ENCODE measurements at regions not wholly inside any gene's neighbourhood (a gene's known extent, or its start where the extent isn't known, plus 50 kb on each side); places are given as distances from the start of the nearest gene placed in this dataset.
"Not testable (repeated sequence)": the region's sequence is repeated elsewhere in the genome, so short reads cannot be mapped to it uniquely, and the experiment has no call there.

- no peak for DNase-seq (ENCODE audit: low read depth)
These were observed 70.1 kb downstream of the ZNF330 start for GRCh38 chr4:141290771-141291170.

GRCh38 chr4:141294306-141294705 is 73.6 kb downstream of the ZNF330 start:
- no peak for DNase-seq (ENCODE audit: low read depth)

DNA sequence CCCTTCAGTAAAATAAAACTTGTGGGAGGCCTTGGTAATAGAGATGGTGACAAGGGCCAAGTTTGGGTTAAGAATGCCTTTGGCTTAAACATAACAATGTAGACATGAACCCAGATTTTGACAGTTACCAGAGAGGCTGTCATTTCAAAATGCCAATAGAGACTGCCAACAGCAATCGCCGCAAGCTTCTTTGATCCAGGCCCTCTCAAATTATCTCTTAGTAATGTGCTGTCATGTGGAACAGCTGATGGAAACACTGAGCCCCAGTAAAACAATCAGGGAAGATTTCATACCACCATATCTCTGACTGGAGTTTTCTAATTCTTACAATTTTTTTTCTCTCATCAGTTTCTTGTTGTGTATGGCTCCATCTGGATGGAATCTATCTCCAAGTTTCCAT is 80.5 kb downstream of the ZNF330 start:
- no peak for DNase-seq (ENCODE audit: low read depth)

- no peak for DNase-seq (ENCODE audit: low read depth)
These were observed 82.2 kb downstream of the ZNF330 start for GRCh38 chr4:141302924-141303323.

GRCh38 chr4:141304346-141304745 is 83.7 kb downstream of the ZNF330 start:
- no peak for DNase-seq (ENCODE audit: low read depth)

- DNase-seq (ENCODE audit: low read depth) = no peak
These were observed 85.6 kb downstream of the ZNF330 start for GRCh38 chr4:141306331-141306730.

DNA sequence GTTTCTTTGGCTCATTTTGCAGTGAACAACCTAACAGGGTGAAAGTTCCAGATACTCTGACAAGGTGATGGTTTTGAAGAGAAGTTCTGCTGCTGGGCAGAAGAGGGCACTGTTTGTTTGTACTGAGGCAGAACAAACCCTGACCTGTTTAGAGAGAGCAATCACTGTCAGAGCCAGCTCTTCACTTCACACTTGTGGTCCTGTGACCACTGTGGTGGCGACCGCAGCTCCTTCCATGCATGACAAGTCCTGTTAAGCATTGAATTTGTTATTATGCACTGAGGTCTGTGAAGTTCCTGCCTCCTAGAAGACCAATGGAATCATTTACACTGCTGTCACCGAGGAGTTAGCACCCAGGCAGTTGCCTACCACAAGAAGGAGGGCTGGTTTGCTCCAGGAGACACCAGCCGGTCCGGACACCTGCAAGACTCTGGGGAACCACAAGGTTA is 86.6 kb downstream of the ZNF330 start:
- DNase-seq (ENCODE audit: low read depth) = peak; percentile 45

DNA sequence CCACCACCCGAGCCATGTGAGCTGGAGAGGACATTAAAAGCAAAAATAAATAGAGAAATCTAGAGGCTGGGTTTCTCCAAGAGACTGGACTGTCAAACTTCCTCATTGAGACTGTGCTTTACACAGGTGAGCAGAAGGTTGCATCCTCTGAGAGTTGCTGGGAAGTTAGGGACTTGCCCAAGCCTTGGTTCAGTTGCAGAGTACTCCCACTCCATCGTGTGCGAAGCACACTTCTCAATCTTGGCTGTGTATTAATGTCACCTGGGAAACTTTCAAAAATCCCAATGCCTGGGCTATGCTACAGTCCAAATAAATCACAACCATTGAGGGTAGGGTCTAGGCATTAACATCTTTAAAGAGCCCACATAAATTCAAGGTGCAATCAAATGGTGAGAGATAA is 89.2 kb downstream of the ZNF330 start:
- DNase-seq (ENCODE audit: low read depth) = no peak

DNA sequence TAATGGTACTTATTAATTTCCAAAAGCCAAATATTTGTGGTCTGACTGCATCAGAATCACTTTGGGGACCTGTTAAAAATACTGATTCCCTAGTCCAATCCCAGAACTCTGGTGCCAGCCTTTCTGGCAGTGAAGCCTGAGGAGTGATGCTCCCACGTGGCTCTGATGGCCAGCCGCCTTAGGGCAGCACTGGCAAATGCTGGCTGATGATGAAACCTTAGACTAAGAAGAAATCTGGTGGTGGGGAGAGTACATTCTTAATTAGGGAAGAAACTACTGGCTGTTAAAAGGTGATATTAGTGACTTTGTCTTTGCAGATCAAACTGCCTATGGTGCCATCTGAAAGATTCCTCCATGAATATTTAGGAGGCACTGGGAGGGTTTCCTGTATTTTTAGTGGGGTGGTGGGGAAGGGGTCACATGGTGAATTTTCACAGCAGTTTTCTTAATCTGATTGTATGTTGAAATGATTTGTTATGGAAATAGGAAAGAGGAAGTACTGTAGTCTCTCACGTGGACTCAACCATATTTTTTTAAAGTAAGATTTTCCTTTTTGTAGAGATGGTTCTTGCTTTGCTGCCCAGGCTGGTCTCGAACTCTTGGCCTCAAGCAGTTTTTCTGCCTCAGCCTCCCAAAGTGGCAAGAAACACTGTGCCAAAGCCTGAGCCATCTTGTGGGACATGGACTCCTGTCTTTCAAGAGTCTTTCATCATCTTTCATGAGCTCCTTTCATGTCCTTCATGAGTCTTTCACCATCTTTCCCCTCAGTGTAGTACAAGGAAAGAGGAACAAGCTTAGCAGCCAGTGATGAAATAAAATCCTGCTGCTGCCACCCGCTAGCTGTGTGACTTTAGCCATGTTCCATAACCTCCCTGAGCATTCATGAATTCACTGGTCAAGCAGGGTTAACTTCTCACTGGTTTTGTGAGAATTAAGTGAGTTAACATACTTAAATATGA is 90.8 kb downstream of the ZNF330 start:
- no peak for DNase-seq (ENCODE audit: low read depth)

DNA sequence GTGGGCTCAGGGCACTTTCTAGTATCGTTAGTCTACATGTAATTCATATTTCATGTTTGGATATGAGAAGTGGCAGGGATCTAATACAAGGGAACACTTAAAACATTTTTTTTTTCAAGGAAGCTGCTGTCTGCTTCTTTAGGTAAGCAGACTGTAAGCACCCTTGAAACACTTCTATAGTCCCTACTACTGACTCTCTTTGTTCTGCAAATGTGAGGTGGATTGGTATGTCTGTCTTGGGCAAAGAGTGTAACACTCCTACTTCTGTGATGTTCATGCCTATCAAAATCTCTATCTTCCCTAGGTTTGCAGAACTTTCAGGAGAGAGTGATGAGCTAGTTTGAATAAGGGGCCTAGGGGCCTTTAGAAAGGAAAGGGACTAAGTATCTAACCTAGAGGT is 93.9 kb downstream of the ZNF330 start:
- no peak for DNase-seq (ENCODE audit: low read depth)

GRCh38 chr4:141328560-141329173 is 108.0 kb downstream of the ZNF330 start:
- DNase-seq (ENCODE audit: low read depth) = no peak

GRCh38 chr4:141329174-141329569 is 108.5 kb downstream of the ZNF330 start:
- DNase-seq (ENCODE audit: low read depth) = no peak

GRCh38 chr4:141330616-141331015 is 109.9 kb downstream of the ZNF330 start:
- DNase-seq (ENCODE audit: low read depth) = no peak

DNA sequence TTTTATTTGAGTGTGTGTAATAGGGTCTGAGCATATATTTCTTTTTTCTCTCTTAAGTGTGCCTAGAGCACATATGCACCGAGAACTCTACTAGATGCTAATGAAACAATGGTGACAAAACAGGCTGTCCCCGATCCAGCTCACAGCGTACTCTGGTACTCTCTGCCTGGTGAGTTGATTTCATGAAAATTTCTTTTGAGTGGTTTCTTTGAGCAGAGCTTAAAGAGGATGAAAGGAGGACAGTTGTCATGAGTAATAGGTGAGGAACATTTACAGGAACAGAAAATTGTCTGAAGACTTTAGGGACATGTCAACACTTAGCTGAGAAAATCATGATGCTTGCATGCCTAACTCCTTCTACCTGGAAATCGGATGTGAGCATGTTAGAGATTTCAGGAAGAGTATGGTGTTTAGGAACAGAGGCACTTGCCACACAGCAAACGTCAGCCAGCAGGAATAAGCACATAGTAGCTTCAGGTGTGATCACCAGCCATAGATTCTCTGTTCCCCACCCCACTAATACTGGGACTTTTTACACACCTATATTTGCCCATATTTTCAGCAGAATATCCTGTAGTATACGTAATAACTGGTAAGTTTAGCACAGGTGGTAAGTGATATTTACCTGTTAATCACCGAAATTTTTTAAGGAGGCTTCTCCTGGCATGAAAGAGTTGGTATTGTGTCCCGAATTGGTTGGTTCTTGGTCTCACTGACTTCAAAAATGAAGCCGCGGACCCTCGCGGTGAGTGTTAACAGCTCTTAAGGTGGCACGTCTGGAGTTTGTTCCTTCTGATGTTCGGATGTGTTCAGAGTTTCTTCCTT is 111.1 kb downstream of the ZNF330 start:
- no peak for DNase-seq (ENCODE audit: low read depth)

- DNase-seq (ENCODE audit: low read depth) = not testable (repeated sequence)
These were observed 111.9 kb downstream of the ZNF330 start for GRCh38 chr4:141332359-141333181.

DNA sequence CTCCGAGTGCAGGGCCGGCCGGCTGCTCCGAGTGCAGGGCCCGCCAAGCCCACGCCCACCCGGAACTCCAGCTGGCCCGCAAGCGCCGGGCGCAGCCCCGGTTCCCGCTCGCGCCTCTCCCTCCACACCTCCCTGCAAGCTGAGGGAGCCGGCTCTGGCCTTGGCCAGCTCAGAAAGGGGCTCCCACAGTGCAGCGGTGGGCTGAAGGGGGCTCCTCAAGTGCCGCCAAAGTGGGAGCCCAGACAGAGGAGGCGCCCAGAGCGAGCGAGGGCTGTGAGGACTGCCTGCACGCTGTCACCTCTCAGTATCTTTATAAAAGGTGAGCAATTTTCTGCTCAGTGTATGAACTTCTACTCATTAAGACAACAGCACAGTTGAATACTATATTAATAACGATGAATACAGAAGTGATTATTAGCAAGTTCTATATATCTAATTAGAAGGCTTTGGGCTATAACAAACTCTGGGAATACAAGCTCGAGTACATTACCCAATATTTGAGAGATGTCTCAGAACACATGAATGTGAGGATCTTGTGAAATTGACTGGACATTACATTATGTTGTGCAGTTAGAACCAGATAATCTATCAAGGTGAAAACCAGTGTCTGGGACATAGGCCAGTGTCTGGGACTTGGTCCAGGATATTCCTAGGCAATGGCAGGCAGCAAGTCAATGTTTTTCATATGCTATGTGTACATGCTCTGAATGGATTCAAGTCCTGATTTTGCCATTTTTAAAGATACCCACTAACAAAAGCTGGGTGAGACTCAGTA is 112.9 kb downstream of the ZNF330 start:
- DNase-seq (ENCODE audit: low read depth) = not testable (repeated sequence)

DNA sequence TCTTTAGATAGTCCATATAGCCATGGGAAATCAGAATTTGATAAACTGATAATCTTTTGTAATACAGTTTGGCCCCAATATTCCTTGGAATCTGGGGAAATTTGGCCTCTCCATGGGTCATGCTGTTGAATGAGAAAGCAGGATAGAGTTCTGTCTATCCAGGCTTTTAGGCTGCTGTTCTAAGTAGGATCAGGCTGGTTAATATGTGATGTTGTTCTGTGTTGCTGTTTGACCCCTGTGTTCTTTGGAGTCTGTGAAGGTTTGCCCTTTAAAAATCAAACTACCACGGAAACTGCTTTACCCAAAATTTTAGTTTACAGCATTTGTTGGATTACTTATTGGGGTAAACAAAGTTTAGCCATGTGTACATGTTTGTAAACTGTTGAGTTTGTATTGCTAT is 114.5 kb downstream of the ZNF330 start:
- DNase-seq (ENCODE audit: low read depth) = no peak

DNA sequence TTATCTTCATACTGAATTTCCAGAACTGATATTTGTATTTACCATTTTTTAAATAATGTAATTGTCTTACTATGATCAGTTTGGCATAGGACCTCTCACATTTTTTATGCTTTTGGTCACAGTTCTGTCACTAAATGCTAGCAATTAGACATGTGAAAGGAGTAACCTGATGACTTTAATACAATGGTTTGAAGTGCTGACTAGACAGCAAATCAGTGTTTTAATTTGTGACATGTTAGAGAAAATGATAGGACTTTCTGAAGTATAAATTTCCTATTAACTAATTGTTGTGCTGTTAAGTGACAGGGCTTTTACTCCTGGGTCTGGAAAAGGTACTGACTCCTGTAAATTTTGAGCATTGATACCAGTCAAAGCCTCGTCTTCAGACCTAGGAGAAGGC is 117.5 kb downstream of the ZNF330 start:
- DNase-seq (ENCODE audit: low read depth) = no peak

DNA sequence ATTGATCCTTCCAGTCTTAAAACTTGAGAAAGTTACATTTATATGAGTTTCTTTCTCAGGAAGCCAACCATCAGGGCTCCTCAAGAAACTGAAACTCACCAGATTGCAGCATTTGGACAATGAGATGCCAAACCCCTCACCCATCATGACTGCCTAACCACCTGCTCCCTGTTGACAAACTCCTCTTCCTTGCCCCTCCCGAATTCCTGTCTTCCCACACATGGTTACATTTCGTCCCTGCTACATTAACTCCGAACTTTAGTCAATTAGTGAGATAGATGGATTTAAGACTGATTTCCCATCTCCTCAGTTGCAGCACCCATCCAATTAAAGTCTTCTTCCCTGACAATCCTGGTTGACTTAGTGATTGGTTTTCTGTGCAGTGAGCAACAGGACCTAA is 118.7 kb downstream of the ZNF330 start:
- DNase-seq (ENCODE audit: low read depth) = no peak

DNA sequence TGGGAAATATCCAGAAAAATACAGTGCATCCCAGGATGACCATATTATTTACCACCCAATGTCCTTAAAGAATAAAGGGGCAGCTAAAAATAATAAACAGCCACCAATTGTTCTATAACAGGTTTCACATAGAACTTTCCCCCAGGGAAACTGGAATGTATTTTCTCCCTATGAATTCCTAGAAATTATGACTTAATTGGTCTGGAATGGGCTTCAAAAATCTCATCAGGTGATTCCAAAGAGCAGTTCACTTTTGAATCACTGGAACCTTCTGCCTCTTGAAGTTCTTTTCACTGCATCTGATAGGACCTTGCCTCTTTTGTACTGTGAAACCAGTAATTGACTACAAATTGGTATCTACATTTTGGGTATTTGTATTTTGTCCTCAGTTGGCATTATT is 119.3 kb downstream of the ZNF330 start:
- DNase-seq (ENCODE audit: low read depth) = no peak

- DNase-seq (ENCODE audit: low read depth) = no peak
These were observed 119.8 kb downstream of the ZNF330 start for GRCh38 chr4:141340458-141340857.

Data from HS-27A (cell line).